ENCODE measurements at regions not wholly inside any gene's neighbourhood (a gene's known extent, or its start where the extent isn't known, plus 50 kb on each side); places are given as distances from the start of the nearest gene placed in this dataset.
"Not testable (repeated sequence)": the region's sequence is repeated elsewhere in the genome, so short reads cannot be mapped to it uniquely, and the experiment has no call there.

GRCh38 chr4:75142382-75142781 is 209.5 kb downstream of the PARM1 start:
- DNase-seq, result no peak

DNA sequence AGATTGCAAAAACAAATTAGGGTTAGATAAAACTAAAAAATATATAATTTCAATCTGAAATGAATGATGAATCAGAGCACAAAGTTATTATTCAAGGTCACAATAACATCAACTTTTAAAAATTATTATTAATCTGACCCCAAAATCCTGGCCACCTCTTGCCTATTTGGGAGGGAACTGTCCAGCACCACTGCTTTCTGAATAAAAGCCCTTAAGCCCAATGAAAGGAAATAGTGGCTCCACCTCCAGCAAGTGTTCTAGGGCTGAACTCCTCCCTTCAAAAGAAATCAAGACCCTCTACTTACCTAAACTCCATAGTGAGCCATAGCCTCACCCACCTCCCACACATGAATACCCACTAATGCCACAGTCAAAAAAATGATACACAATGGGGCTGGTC is 208.2 kb downstream of the PARM1 start:
- DNase-seq, result no peak
- H3K4me1 ChIP-seq, result no peaks in the 10 kb centered on the region
- no peak for TF ChIP-seq POLR2A (IDR thresholded peaks at IDR 0.05)
- TF ChIP-seq, protein P1, sequence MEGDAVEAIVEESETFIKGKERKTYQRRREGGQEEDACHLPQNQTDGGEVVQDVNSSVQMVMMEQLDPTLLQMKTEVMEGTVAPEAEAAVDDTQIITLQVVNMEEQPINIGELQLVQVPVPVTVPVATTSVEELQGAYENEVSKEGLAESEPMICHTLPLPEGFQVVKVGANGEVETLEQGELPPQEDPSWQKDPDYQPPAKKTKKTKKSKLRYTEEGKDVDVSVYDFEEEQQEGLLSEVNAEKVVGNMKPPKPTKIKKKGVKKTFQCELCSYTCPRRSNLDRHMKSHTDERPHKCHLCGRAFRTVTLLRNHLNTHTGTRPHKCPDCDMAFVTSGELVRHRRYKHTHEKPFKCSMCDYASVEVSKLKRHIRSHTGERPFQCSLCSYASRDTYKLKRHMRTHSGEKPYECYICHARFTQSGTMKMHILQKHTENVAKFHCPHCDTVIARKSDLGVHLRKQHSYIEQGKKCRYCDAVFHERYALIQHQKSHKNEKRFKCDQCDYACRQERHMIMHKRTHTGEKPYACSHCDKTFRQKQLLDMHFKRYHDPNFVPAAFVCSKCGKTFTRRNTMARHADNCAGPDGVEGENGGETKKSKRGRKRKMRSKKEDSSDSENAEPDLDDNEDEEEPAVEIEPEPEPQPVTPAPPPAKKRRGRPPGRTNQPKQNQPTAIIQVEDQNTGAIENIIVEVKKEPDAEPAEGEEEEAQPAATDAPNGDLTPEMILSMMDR (IDR thresholded peaks at IDR 0.05), result no peak
- H3K27me3 ChIP-seq, result no peaks in the 10 kb centered on the region
- no peak overlapping the region for H3K4me3 ChIP-seq
- ATAC-seq, result no peak
- no peak overlapping the region for H3K27ac ChIP-seq
- intact Hi-C loops (cut with DNase I), result no loop called here
- H3K9me3 ChIP-seq, result no peaks in the 10 kb centered on the region
- no peaks in the 10 kb centered on the region for H3K36me3 ChIP-seq

More at GRCh38 chr4:75142382-75142781, 209.5 kb downstream of the PARM1 start:
- Histone ChIP-seq H3K27ac (no peak overlapping the region), H3K4me3 (no peak overlapping the region), H3K36me3 (no peaks in the 10 kb centered on the region), H3K4me1 (no peaks in the 10 kb centered on the region), H3K27me3 (no peaks in the 10 kb centered on the region), H3K9me3 (no peaks in the 10 kb centered on the region)
- intact Hi-C loops (cut with DNase I), result no loop called here
- TF ChIP-seq, protein P1 (IDR thresholded peaks at IDR 0.05), result no peak
- TF ChIP-seq POLR2A (IDR thresholded peaks at IDR 0.05), result no peak
- WGBS (ENCODE audit: insufficient coverage, low coverage, low lambda C conversion rate, missing lambda C conversion rate), result 40% methylated on average over 2 of the region's 2 CpGs
- ATAC-seq, result no peak

GRCh38 chr4:75137302-75137701 is 204.4 kb downstream of the PARM1 start:
- DNase-seq (no peak), ATAC-seq (no peak)
- H3K4me1 ChIP-seq, result no peaks in the 10 kb centered on the region
- H3K36me3 ChIP-seq, result no peaks in the 10 kb centered on the region
- TF ChIP-seq, protein P1 (IDR thresholded peaks at IDR 0.05), result no peak
- TF ChIP-seq POLR2A (IDR thresholded peaks at IDR 0.05), result no peak
- intact Hi-C loops (cut with DNase I), result no loop called here
- H3K27me3 ChIP-seq, result no peaks in the 10 kb centered on the region
- H3K27ac ChIP-seq, result no peak overlapping the region
- H3K9me3 ChIP-seq, result no peaks in the 10 kb centered on the region
- H3K4me3 ChIP-seq, result no peak overlapping the region

- ATAC-seq (no peak), DNase-seq (no peak)
- no peak overlapping the region for H3K4me3 ChIP-seq
- intact Hi-C loops (cut with DNase I), result no loop called here
- H3K36me3 ChIP-seq, result no peaks in the 10 kb centered on the region
- no peak overlapping the region for H3K27ac ChIP-seq
- 58% methylated on average over 5 of the region's 5 CpGs for WGBS (ENCODE audit: insufficient coverage, low coverage, low lambda C conversion rate, missing lambda C conversion rate)
- no peak for TF ChIP-seq POLR2A (IDR thresholded peaks at IDR 0.05)
- TF ChIP-seq, protein P1 (IDR thresholded peaks at IDR 0.05), result no peak
- no peaks in the 10 kb centered on the region for H3K9me3 ChIP-seq
- no peaks in the 10 kb centered on the region for H3K4me1 ChIP-seq
- no peaks in the 10 kb centered on the region for H3K27me3 ChIP-seq
Observed at GRCh38 chr4:75135068-75135825, 202.3 kb downstream of the PARM1 start.

- 54% methylated on average over 4 of the region's 21 CpGs for WGBS (ENCODE audit: insufficient coverage, low coverage, low lambda C conversion rate, missing lambda C conversion rate)
- ATAC-seq; intact Hi-C loops (cut with DNase I); DNase-seq; H3K27me3 ChIP-seq; H3K27ac ChIP-seq; H3K9me3 ChIP-seq; H3K36me3 ChIP-seq; H3K4me1 ChIP-seq; H3K4me3 ChIP-seq: not testable (repeated sequence)
Observed at GRCh38 chr4:75126870-75127269, 194.0 kb downstream of the PARM1 start.

Measured in right lobe of liver (tissue), 6 donors.